ENCODE measurements at regions not wholly inside any gene's neighbourhood (a gene's known extent, or its start where the extent isn't known, plus 50 kb on each side); places are given as distances from the start of the nearest gene placed in this dataset.

DNA sequence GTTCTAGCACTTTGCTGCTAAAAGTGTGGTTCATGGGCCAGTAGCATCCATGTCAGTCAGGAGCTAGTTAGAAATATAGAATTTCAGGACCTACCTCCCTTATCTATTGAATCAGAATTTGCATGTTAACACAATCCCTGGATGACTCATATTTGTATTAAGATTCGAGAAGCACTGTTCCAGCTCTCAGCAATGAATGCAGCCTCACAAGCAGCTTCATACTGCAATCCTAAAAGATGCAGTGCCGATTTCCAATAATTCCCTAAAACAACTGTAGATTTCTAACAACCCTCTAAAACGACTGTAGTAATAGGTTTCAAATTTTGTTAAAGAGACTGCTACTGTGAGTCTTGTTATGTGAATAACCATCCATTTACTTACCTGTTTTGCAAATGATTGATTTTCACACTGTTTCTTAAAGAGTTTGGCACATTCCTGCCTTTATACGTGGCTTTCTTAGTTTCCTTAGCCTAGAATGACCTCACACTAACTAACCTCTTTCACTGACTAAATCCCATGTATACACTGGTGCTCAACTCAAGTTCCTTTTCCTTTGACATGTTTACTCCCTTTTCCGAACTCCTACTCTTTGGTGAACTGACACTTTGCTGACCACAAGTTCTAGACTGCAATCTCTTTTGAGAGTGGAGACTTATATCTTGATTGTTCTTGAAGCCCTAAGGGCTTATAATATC, 511.8 kb downstream of the METTL15 start:
- H3K27ac ChIP-seq (replicated peaks) = no peak overlapping the region
- H3K27me3 ChIP-seq (ENCODE audit: insufficient read depth, poor library complexity, severe bottlenecking) = no peaks in the 10 kb centered on the region
- TF ChIP-seq GABPA (IDR thresholded peaks at IDR 0.05; ENCODE audit: low read depth) (no peak), POLR2AphosphoS5 (IDR thresholded peaks at IDR 0.05; ENCODE audit: low read depth) (no peak), SPI1 (IDR thresholded peaks at IDR 0.05; ENCODE audit: borderline replicate concordance, low read depth) (no peak)
- TF ChIP-seq, protein P1, sequence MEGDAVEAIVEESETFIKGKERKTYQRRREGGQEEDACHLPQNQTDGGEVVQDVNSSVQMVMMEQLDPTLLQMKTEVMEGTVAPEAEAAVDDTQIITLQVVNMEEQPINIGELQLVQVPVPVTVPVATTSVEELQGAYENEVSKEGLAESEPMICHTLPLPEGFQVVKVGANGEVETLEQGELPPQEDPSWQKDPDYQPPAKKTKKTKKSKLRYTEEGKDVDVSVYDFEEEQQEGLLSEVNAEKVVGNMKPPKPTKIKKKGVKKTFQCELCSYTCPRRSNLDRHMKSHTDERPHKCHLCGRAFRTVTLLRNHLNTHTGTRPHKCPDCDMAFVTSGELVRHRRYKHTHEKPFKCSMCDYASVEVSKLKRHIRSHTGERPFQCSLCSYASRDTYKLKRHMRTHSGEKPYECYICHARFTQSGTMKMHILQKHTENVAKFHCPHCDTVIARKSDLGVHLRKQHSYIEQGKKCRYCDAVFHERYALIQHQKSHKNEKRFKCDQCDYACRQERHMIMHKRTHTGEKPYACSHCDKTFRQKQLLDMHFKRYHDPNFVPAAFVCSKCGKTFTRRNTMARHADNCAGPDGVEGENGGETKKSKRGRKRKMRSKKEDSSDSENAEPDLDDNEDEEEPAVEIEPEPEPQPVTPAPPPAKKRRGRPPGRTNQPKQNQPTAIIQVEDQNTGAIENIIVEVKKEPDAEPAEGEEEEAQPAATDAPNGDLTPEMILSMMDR (IDR thresholded peaks at IDR 0.05; ENCODE audit: insufficient read depth, low read length) = no peak
- TF ChIP-seq, protein P2, sequence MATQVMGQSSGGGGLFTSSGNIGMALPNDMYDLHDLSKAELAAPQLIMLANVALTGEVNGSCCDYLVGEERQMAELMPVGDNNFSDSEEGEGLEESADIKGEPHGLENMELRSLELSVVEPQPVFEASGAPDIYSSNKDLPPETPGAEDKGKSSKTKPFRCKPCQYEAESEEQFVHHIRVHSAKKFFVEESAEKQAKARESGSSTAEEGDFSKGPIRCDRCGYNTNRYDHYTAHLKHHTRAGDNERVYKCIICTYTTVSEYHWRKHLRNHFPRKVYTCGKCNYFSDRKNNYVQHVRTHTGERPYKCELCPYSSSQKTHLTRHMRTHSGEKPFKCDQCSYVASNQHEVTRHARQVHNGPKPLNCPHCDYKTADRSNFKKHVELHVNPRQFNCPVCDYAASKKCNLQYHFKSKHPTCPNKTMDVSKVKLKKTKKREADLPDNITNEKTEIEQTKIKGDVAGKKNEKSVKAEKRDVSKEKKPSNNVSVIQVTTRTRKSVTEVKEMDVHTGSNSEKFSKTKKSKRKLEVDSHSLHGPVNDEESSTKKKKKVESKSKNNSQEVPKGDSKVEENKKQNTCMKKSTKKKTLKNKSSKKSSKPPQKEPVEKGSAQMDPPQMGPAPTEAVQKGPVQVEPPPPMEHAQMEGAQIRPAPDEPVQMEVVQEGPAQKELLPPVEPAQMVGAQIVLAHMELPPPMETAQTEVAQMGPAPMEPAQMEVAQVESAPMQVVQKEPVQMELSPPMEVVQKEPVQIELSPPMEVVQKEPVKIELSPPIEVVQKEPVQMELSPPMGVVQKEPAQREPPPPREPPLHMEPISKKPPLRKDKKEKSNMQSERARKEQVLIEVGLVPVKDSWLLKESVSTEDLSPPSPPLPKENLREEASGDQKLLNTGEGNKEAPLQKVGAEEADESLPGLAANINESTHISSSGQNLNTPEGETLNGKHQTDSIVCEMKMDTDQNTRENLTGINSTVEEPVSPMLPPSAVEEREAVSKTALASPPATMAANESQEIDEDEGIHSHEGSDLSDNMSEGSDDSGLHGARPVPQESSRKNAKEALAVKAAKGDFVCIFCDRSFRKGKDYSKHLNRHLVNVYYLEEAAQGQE (IDR thresholded peaks at IDR 0.05; ENCODE audit: insufficient replicate concordance, low read depth) = no peak
- H3K4me3 ChIP-seq (replicated peaks; ENCODE audit: insufficient read depth, low read length) = no peak overlapping the region
- no peak for DNase-seq (ENCODE audit: low read depth in 1 of 2, low spot score in 1 of 2)

DNA sequence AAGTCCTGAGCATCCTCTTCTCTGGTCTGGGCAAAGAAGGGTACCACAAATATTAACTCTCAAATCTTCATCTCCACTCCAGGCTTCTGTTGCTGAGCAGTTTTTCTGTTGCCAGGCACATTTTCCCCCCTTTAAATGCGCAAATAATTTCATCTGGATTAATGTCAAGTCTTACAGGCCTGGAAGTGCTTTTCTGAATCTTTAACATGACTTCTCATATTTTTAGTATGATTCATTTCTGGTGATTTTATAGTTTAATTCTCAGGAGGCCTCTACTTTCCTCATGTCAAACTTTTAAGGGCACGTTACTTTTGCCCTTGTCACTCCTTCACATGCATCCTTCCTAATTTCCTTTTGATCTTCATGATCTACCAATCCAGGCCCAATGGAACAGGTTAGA, 510.2 kb downstream of the METTL15 start:
- Histone ChIP-seq H3K27ac (replicated peaks) (no peak overlapping the region), H3K4me3 (replicated peaks; ENCODE audit: insufficient read depth, low read length) (no peak overlapping the region), H3K27me3 (ENCODE audit: insufficient read depth, poor library complexity, severe bottlenecking) (no peaks in the 10 kb centered on the region)
- no peak for DNase-seq (ENCODE audit: low read depth in 1 of 2, low spot score in 1 of 2)
- TF ChIP-seq GABPA (IDR thresholded peaks at IDR 0.05; ENCODE audit: low read depth) (no peak), SPI1 (IDR thresholded peaks at IDR 0.05; ENCODE audit: borderline replicate concordance, low read depth) (no peak), POLR2AphosphoS5 (IDR thresholded peaks at IDR 0.05; ENCODE audit: low read depth) (no peak)
- TF ChIP-seq, protein P2 (IDR thresholded peaks at IDR 0.05; ENCODE audit: insufficient replicate concordance, low read depth) = no peak
- TF ChIP-seq, protein P1 (IDR thresholded peaks at IDR 0.05; ENCODE audit: insufficient read depth, low read length) = no peak

DNA sequence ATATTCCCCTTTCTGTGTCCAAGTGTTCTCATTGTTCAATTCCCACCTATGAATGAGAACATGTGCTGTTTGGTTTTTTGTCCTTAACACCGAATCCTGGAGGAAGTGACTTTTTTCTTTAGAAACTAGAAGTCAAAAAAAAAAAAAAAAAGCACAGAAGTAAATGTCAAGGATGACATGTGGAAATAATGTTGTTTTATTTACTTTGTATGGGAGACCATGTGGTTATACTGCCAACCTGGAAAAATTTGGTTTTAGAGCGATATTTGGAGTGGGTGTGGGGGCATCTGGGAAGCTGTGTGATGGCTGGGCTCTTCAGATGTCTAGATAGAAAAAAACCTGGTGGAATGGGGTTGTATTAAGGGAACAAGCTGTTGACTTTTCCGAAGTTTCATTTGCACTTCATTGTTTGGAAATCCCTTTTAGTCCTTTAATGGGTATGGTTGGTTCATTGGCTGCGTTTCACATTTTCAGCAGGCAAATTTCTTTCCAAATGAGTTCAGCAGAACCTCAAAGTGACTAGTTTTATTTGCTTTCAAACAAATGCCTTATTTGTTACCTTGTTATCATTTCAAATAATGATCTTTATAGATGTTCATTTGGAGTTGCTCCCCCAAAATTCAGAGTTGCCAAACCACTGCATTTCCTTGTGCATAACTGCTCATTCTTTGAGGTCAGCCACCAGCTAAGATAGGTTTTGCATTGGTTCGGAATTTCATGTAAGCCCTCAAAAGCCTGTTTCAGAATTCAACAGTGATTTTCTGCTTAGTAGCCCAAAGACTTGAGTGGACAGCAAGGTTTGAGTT, 508.2 kb downstream of the METTL15 start:
- no peak for DNase-seq (ENCODE audit: low read depth in 1 of 2, low spot score in 1 of 2)
- no peak overlapping the region for H3K27ac ChIP-seq (replicated peaks)
- no peaks in the 10 kb centered on the region for H3K27me3 ChIP-seq (ENCODE audit: insufficient read depth, poor library complexity, severe bottlenecking)
- no peak for TF ChIP-seq GABPA (IDR thresholded peaks at IDR 0.05; ENCODE audit: low read depth)
- TF ChIP-seq SPI1 (IDR thresholded peaks at IDR 0.05; ENCODE audit: borderline replicate concordance, low read depth) = no peak
- TF ChIP-seq, protein P1 (IDR thresholded peaks at IDR 0.05; ENCODE audit: insufficient read depth, low read length) = no peak
- TF ChIP-seq, protein P2 (IDR thresholded peaks at IDR 0.05; ENCODE audit: insufficient replicate concordance, low read depth) = no peak
- no peak for TF ChIP-seq POLR2AphosphoS5 (IDR thresholded peaks at IDR 0.05; ENCODE audit: low read depth)
- no peak overlapping the region for H3K4me3 ChIP-seq (replicated peaks; ENCODE audit: insufficient read depth, low read length)

All from HL-60 (cell line).